Neural cell (in vitro differentiated cells): ENCODE measurements at regions not wholly inside any gene's neighbourhood (a gene's known extent, or its start where the extent isn't known, plus 50 kb on each side); places are given as distances from the start of the nearest gene placed in this dataset.

Source experiments
- CTCF ChIP-seq: fragments of 450-650 bp; IDR thresholded peaks from 2 replicates; pipeline ENCODE4 v1.5.1; 2014; ENCODE audit warnings: antibody characterized with exemption, mild to moderate bottlenecking, moderate library complexity; ENCODE audit not compliant: poor library complexity, severe bottlenecking
- EP300 ChIP-seq: fragments of 450-650 bp; conservative IDR thresholded peaks from 2 replicates; pipeline ENCODE4 v1.6.1; 2014; ENCODE audit warnings: antibody characterized with exemption, mild to moderate bottlenecking, moderate library complexity; ENCODE audit not compliant: poor library complexity, severe bottlenecking
- EZH2 ChIP-seq: fragments of 200-600, 300-800 bp; shearing (Covaris generic), sonication (generic); IDR thresholded peaks from 2 replicates; pipeline ENCODE4 v1.6.1; 2014; ENCODE audit warnings: antibody characterized with exemption, low read length, borderline replicate concordance, mild to moderate bottlenecking; ENCODE audit not compliant: insufficient read depth, poor library complexity, severe bottlenecking
- POLR2AphosphoS5 ChIP-seq: IDR thresholded peaks from 2 replicates; pipeline ENCODE4 v1.6.1; 2012
- RAD21 ChIP-seq: fragments of 450-650 bp; conservative IDR thresholded peaks from 2 replicates; pipeline ENCODE4 v1.6.1; 2014; ENCODE audit warnings: antibody characterized with exemption, mild to moderate bottlenecking, moderate library complexity
- TAF1 ChIP-seq: IDR thresholded peaks from 2 replicates; pipeline ENCODE4 v1.6.1; 2012; ENCODE audit warnings: low read depth
- TF ChIP-seq, protein P1 (sequence below): IDR thresholded peaks from 2 replicates; pipeline ENCODE4 v1.6.1; 2012; ENCODE audit warnings: borderline replicate concordance

GRCh38 chr18:60493066-60493465 is 120.5 kb upstream of the MC4R start:
- TF ChIP-seq CTCF = no peak
- TF ChIP-seq RAD21 = no peak
- TF ChIP-seq EP300 = no peak
- no peak for TF ChIP-seq EZH2
- TF ChIP-seq, protein P1, sequence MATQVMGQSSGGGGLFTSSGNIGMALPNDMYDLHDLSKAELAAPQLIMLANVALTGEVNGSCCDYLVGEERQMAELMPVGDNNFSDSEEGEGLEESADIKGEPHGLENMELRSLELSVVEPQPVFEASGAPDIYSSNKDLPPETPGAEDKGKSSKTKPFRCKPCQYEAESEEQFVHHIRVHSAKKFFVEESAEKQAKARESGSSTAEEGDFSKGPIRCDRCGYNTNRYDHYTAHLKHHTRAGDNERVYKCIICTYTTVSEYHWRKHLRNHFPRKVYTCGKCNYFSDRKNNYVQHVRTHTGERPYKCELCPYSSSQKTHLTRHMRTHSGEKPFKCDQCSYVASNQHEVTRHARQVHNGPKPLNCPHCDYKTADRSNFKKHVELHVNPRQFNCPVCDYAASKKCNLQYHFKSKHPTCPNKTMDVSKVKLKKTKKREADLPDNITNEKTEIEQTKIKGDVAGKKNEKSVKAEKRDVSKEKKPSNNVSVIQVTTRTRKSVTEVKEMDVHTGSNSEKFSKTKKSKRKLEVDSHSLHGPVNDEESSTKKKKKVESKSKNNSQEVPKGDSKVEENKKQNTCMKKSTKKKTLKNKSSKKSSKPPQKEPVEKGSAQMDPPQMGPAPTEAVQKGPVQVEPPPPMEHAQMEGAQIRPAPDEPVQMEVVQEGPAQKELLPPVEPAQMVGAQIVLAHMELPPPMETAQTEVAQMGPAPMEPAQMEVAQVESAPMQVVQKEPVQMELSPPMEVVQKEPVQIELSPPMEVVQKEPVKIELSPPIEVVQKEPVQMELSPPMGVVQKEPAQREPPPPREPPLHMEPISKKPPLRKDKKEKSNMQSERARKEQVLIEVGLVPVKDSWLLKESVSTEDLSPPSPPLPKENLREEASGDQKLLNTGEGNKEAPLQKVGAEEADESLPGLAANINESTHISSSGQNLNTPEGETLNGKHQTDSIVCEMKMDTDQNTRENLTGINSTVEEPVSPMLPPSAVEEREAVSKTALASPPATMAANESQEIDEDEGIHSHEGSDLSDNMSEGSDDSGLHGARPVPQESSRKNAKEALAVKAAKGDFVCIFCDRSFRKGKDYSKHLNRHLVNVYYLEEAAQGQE = no peak
- TF ChIP-seq POLR2AphosphoS5 = no peak
- no peak for TF ChIP-seq TAF1
